HEK293 (cell line): ENCODE measurements at regions not wholly inside any gene's neighbourhood (a gene's known extent, or its start where the extent isn't known, plus 50 kb on each side); places are given as distances from the start of the nearest gene placed in this dataset.

Experiments
- CTCF ChIA-PET: fragments of 350-600 bp; formaldehyde crosslinking; extraction: SDS; loops from one replicate; lab custom pipeline; 2021; ENCODE audit warnings: antibody characterized with exemption; lab: Yijun Ruan, JAX
- POLR2A ChIA-PET: fragments of 300-600 bp; formaldehyde crosslinking; extraction: SDS; loops from one replicate; lab custom pipeline; 2020; ENCODE audit warnings: antibody characterized with exemption, inconsistent platforms; lab: Yijun Ruan, JAX
- H3K27ac ChIP-seq: fragments of 200-500 bp; sonication (Bioruptor generic); 2 replicates; pipeline ENCODE4 v1.5.1; 2014; ENCODE audit warnings: low read depth, low read length, control low read depth, inconsistent platforms; ENCODE audit errors: extremely low read depth
- H3K36me3 ChIP-seq, 2 experiments: fragments of 200-500 bp in 1 of 2; sonication (Bioruptor generic) in 1 of 2; 1 replicate in 1 of 2; 2 replicates in 1 of 2; pipeline ENCODE4 v1.5.1; 2014 to 2017; ENCODE audit warnings: inconsistent platforms in 2 of 2, low read length in 2 of 2; ENCODE audit not compliant: control insufficient read depth in 2 of 2, insufficient read depth in 1 of 2
- H3K4me1 ChIP-seq: fragments of 200-500 bp; sonication (Bioruptor generic); 2 replicates; pipeline ENCODE4 v1.5.1; 2014; ENCODE audit warnings: mild to moderate bottlenecking, low read length, inconsistent platforms; ENCODE audit not compliant: control insufficient read depth, insufficient read depth
- H3K4me3 ChIP-seq: 2 replicates; pipeline ENCODE4 v1.5.1; 2011; ENCODE audit warnings: low read depth, mild to moderate bottlenecking, control low read depth, low read length, moderate library complexity
- H3K9me3 ChIP-seq: fragments of 200-500 bp; sonication (Bioruptor generic); 2 replicates; pipeline ENCODE4 v1.5.1; 2014; ENCODE audit warnings: low read depth, low read length, inconsistent platforms; ENCODE audit not compliant: control insufficient read depth, insufficient read depth
- BCL6B ChIP-seq: fragments of 450-650 bp; formaldehyde crosslinking; IDR thresholded peaks from 2 replicates; pipeline ENCODE4 v1.5.1; 2017; ENCODE audit warnings: missing biosample characterization, missing genetic modification characterization
- PATZ1 ChIP-seq: fragments of 450-650 bp; formaldehyde crosslinking; IDR thresholded peaks from 2 replicates; pipeline ENCODE4 v1.5.1; 2016; ENCODE audit warnings: missing biosample characterization, missing genetic modification characterization
- PRDM2 ChIP-seq: fragments of 450-650 bp; formaldehyde crosslinking; IDR thresholded peaks from 2 replicates; pipeline ENCODE4 v1.5.1; 2016; ENCODE audit warnings: missing biosample characterization, missing genetic modification characterization, borderline replicate concordance
- SETDB1 ChIP-seq: IDR thresholded peaks from one replicate; pipeline ENCODE4 v1.6.1; 2017; ENCODE audit warnings: mild to moderate bottlenecking, low read length, moderate library complexity, mixed read lengths; ENCODE audit not compliant: insufficient read length
- SP2 ChIP-seq: fragments of 450-650 bp; formaldehyde crosslinking; IDR thresholded peaks from 2 replicates; pipeline ENCODE4 v1.5.1; 2016; ENCODE audit warnings: missing biosample characterization, missing genetic modification characterization
- TCF7L2 ChIP-seq: IDR thresholded peaks from 2 replicates; pipeline ENCODE4 v1.6.1; 2011; ENCODE audit warnings: low read depth, mild to moderate bottlenecking, inconsistent platforms, low read length, moderate library complexity, borderline replicate concordance
- WT1 ChIP-seq: fragments of 450-650 bp; formaldehyde crosslinking; IDR thresholded peaks from 2 replicates; pipeline ENCODE4 v1.5.1; 2016; ENCODE audit warnings: missing biosample characterization, missing genetic modification characterization
- YY1 ChIP-seq: fragments of 450-650 bp; formaldehyde crosslinking; IDR thresholded peaks from 2 replicates; pipeline ENCODE4 v1.5.1; 2018; ENCODE audit warnings: missing biosample characterization, missing genetic modification characterization
- YY2 ChIP-seq: fragments of 450-650 bp; formaldehyde crosslinking; IDR thresholded peaks from 2 replicates; pipeline ENCODE4 v1.5.1; 2016; ENCODE audit warnings: missing biosample characterization, missing genetic modification characterization
- ZFP3 ChIP-seq: fragments of 450-650 bp; formaldehyde crosslinking; IDR thresholded peaks from 2 replicates; pipeline ENCODE4 v1.5.1; 2016; ENCODE audit warnings: low read depth, missing biosample characterization, missing genetic modification characterization
- ZFP69B ChIP-seq: fragments of 450-650 bp; formaldehyde crosslinking; IDR thresholded peaks from 2 replicates; pipeline ENCODE4 v1.5.1; 2016; ENCODE audit warnings: missing biosample characterization, missing genetic modification characterization
- ZNF112 ChIP-seq: fragments of 450-650 bp; formaldehyde crosslinking; IDR thresholded peaks from 2 replicates; pipeline ENCODE4 v1.5.0; 2017; ENCODE audit warnings: missing biosample characterization, missing genetic modification characterization
- ZNF169 ChIP-seq: fragments of 450-650 bp; formaldehyde crosslinking; IDR thresholded peaks from 2 replicates; pipeline ENCODE4 v1.5.1; 2016; ENCODE audit warnings: missing biosample characterization, missing genetic modification characterization
- ZNF558 ChIP-seq: fragments of 450-650 bp; formaldehyde crosslinking; IDR thresholded peaks from 2 replicates; pipeline ENCODE4 v1.5.1; 2016; ENCODE audit warnings: missing biosample characterization, missing genetic modification characterization
- ZNF580 ChIP-seq: fragments of 450-650 bp; formaldehyde crosslinking; IDR thresholded peaks from 2 replicates; pipeline ENCODE4 v1.5.1; 2016; ENCODE audit warnings: missing biosample characterization, missing genetic modification characterization
- ZNF585B ChIP-seq: fragments of 450-650 bp; formaldehyde crosslinking; IDR thresholded peaks from 2 replicates; pipeline ENCODE4 v1.5.1; 2016; ENCODE audit warnings: missing biosample characterization, missing genetic modification characterization
- ZNF639 ChIP-seq: fragments of 450-650 bp; formaldehyde crosslinking; IDR thresholded peaks from 2 replicates; pipeline ENCODE4 v1.5.1; 2016; ENCODE audit warnings: missing biosample characterization, missing genetic modification characterization
- ZXDB ChIP-seq: fragments of 450-650 bp; formaldehyde crosslinking; IDR thresholded peaks from 2 replicates; pipeline ENCODE4 v1.5.1; 2016; ENCODE audit warnings: missing biosample characterization, missing genetic modification characterization

GRCh38 chr5:24850926-24851486, 206.2 kb upstream of the CDH10 start:
- H3K27ac ChIP-seq = no peak overlapping the region
- H3K9me3 ChIP-seq = no peaks in the 10 kb centered on the region
- CTCF ChIA-PET = no interaction called here
- H3K4me1 ChIP-seq = no peaks in the 10 kb centered on the region
- no peak overlapping the region for H3K4me3 ChIP-seq
- no peaks in the 10 kb centered on the region for H3K36me3 ChIP-seq
- POLR2A ChIA-PET = no interaction called here
- TF ChIP-seq WT1 (tag by site-specific recombination) (no peak), YY2 (no peak), YY1 (tag by site-specific recombination) (no peak), ZNF639 (tag by site-specific recombination) (no peak), SP2 (tag by site-specific recombination) (no peak), SETDB1 (no peak), ZXDB (tag by site-specific recombination) (no peak), ZNF112 (tag by site-specific recombination) (no peak), ZNF585B (tag by site-specific recombination) (no peak), ZFP3 (tag by site-specific recombination) (no peak), PRDM2 (tag by site-specific recombination) (no peak), TCF7L2 (no peak), PATZ1 (no peak), BCL6B (tag by site-specific recombination) (no peak), ZNF169 (tag by site-specific recombination) (no peak), ZNF558 (no peak), ZFP69B (tag by site-specific recombination) (no peak), ZNF580 (tag by site-specific recombination) (no peak)
